Fibroblast of skin of right quadriceps (primary cell): ENCODE measurements at regions not wholly inside any gene's neighbourhood (a gene's known extent, or its start where the extent isn't known, plus 50 kb on each side); places are given as distances from the start of the nearest gene placed in this dataset.

Experiments
- DNase-seq: peaks from one replicate; pipeline ENCODE4 v3.0.0-alpha.2; 2013

GRCh38 chrY:12087325-12087724 lies 613.7 kb upstream of the USP9Y start:
- DNase-seq = peak; percentile 41
